Dermis microvascular lymphatic vessel endothelial cell (primary cell): ENCODE measurements at regions not wholly inside any gene's neighbourhood (a gene's known extent, or its start where the extent isn't known, plus 50 kb on each side); places are given as distances from the start of the nearest gene placed in this dataset.
"Not testable (repeated sequence)": the region's sequence is repeated elsewhere in the genome, so short reads cannot be mapped to it uniquely, and the experiment has no call there.

Source experiments
- DNase-seq, 2 donors: peaks; one replicate each; pipeline versions ENCODE4 v3.0.0 to v3.0.0-alpha.2; 2010; ENCODE audit warnings: low read depth in 2 of 2

DNA sequence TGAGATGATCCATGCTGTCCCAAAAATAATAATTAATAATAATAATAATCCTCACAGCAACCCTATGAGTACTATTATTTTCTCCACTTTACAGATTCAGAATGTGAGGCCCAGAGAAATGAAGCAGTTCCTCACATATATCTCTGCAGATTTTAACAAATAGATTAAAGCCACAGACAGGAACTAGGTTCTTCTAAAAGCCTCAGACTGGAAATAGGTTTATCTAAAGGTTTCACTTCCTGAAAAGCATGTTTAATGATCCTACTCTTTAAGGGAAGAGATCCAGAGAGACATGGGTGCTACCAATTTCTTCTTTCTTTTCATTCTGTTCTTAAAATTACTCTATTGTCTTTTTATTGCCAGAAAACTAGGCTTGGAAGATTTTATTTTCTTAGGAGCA lies 1079.4 kb upstream of the COX7C start:
- no peak for DNase-seq

DNA sequence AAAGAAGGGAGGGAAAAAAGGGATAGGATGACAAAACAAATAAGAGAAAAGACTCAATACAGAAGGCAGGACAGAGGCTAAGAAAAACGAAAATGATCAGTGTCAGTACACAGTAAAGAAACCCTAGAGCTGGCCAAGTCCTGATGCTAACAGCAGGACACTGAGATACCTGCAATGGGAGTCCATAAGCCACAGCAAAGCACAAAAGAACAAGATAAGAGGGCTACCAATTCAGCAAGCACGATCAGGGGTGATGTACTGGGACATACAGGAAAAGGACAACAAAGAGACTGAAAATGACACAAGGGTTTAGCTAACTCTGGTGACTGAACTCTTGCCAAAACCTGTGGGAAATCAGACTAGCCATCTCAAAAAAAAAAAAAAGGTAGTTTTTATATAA lies 1072.6 kb upstream of the COX7C start:
- no peak for DNase-seq

DNA sequence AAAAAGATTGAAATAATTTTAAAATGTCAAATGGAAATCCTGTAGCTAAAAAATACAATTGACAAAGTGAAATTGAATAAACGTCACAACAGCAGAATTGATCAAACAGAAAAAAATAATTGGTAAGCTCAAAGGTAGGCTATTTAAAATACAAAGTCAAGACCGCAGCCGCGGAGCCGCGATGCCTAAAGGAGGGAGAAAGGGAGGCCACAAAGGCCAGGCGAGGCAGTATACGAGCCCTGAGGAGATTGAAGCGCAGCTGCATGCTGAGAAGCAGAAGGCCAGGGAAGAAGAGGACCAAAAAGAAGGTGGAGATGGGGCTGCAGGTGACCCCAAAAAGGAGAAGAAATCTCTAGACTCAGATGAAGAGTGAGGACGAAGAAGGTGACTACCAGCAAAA lies 1068.5 kb upstream of the COX7C start:
- no peak for DNase-seq

DNA sequence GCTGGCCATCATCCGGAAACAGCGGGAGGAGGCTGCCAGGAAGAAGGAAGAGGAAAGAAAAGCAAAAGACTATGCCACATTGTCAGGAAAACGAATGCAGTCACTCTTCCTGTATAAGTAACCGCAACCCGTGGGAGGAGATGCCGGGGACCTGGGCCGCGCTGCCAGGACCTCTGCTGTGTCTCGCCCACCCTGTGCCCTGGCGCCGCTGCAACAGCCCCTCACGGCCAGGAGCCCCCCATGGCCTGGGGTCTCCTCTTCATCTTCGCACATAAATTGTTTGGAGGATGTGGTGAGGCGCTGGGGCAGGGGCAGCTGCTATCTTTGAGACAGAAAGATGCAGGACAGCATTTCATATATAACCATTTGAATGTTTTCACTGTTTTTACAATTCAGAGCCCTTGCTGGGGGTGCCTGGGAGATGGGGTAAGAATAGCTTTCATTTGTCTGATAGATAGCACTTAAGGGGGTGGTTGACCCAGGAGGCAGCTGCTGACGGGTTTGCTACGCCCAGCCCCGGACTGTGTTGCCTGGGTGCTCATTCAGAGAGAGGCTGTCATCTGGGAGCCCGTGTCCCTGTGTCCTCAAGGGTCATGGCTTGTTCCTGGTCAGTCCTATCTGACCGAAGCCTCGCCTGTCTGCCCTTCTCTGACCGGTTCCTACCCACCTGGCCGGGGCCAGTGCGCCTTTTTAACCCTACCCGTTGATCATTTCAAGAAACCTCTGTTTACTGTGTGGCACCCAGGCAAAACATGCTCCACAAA lies 1067.7 kb upstream of the COX7C start:
- no peak for DNase-seq

DNA sequence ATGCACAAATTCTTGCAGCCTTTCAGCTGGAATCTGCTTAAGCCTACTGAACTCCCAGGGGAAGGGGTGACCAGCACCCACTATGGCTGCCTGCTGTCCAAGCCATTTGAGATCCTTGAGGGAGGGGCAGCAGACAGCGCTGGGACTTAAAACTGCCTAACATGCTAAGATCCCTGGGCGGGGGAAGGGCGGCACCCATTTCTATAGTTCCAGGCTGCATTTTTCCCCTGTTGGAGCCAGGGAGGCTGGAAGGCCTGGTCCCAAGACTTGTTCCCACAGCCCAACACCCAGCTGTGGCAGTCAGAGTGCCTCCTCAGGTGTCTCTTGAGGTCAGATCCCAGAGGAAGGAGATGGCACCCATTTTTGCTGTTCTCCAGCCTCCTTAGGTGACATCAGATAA lies 1061.3 kb upstream of the COX7C start:
- no peak for DNase-seq

DNA sequence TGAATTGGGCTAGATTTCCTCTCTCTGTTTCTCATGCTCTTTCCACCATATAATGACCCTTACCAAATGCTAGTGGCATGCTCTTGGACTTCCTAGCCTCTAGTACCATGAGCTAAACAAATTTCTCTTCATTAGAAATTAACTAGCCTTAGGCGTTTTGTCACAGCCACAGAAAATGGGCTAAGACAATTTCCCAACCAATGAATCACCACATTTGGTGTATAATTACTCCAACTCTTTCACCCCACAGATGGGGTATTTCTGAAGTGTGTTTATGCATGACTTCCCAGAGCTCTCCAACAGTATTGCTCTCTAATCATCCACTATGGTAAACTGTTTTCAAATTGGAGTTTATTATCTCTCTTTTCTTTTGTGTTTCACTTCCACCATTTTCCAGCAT lies 1041.1 kb upstream of the COX7C start:
- DNase-seq: no peak

DNA sequence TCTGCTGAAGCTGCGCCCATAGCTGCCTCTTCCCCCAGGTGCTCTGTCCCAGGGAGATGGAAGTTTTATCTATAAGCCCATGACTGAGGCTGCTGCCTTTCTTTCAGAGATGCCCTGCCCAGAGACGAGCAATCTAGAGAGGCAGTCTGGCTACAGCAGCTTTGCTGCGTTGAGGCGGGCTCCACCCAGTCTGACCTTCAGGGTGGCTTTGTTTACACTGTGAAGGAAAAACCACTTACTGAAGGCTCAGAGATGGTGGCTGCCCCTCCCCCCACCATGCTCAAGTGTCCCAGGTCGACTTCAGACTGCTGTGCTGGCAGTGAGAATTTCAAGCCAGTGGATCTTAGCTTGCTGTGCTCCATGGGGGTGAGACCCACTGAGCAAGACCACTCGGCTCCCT lies 1029.9 kb upstream of the COX7C start:
- DNase-seq: not testable (repeated sequence)

DNA sequence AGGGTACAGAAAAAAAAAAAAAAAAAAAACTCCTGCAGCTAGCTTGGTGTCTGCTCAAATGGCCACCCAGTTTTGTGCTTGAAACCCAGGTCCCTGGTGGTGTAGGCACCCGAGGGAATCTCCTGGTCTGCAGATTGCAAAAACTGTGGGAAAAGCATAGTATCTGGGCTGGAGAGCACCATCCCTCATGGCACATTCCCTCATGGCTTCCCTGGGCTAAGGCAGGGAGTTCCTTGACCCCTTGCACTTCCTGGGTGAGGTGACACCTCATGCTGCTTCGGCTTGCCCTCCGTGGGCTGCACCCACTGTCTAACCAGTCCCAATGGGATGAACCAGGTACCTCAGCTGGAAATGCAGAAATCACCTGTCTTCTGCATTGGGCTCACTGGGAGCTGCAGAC lies 1029.5 kb upstream of the COX7C start:
- DNase-seq: not testable (repeated sequence)

DNA sequence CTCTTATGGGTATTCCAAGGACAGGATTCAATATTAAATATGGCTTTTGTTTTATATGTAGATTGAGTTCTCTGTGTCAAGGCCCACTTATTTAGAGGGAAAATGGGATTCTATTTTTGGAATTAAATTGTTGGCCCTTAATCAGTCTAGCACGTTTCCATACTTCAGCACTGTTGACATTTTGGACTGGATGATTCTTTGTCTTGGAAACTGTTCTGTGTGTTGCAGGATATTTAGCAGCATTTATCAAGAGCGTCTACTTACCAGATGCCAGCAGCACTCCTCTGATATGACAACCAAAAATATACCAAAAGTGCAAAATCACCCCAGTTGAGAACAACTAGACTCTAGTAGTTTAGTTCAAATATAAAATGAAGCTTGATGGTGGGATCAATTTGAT lies 1027.0 kb upstream of the COX7C start:
- no peak for DNase-seq

DNA sequence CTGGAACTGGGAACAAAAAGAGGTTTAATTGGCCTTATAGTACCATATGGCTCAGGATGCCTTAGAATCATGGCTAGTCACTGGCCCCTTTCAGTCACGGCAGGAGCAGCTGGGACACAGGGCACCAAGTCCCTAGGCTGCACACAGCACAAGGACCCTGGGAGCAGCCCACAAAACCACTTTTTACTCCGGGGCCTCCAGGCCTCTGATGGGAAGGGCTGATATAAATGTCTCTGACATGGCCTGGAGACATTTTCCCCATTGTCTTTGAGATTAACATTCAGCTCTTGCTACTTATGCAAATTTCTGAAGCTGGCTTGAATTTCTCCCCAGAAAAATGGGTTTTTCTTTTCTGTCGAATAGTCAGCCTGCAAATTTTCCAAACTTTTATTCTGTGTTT lies 1026.4 kb upstream of the COX7C start:
- no peak for DNase-seq

DNA sequence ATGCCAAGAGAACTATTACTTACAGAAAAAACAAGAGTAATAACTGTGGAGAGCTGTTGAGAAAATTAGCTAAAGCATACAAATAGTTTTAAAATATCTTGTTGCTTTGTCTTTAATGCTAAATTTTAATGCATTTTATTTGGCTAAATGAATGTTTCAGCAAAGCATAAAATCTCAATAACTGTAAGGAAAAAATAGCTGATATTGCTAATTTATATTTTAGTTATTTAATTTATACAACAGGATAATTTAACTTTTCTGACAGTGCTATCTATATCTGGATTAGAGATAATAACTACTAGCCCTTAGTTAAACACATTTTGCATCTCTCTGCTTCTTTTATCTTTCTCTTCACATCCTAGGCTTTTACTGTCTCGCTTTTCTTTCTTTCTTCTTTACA lies 1014.9 kb upstream of the COX7C start:
- no peak for DNase-seq

DNA sequence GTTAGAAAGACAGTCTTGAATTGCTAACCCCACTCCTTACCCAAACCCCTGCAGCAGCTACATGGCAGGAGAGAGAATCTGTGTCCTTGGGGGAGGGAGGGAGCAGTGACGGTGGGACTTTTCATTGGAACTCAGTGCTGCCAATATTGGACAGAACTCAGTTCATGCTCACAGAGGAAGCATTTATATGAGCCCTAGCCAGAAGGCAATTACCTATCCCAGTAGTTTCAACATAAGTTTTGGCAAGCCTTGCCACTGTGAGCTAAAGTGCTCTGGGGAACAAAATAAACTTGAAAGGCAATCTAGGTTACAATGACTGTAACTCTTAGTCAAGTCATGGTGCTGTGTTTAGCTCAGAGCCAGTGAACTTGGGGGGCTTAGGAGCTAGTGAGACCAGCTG lies 1013.4 kb upstream of the COX7C start:
- no peak for DNase-seq

DNA sequence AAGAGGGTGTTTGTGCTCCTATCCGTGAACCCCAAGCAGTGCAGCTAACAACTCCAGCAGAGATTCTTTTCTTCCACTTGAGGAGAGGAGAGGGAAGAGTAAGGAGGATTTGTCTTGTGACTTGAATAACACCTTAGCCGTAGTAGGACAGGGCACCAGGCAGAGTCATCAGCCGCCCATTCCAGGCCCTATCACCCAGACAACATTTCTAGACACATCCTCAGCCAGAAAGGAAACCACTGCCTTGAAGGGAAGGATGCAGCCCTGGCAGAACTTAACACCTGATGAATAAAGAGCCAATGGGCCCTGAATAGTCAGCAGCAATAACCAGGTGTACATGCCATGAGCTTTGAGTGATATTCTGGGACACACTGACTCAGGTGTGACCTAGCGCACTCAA lies 1013.0 kb upstream of the COX7C start:
- DNase-seq: no peak

DNA sequence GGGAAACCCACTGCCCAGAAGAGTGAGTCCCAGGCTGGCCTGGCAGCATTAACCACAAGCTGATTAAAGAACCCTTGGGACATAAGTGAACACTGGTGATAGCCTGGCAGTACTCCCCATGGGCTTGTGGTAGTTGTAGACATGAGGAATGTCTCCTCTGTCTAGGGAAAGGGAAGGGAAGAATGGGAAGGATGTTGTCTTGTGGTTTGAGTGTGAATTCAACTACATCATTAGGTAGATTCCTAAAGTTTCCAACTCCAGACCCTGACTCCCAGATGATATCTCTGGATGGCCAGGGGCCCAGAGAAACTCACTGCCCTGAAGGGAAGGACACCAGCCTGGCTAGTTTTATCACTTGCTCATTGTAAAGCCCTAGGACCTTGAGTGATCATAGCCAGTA lies 1012.4 kb upstream of the COX7C start:
- DNase-seq: no peak

DNA sequence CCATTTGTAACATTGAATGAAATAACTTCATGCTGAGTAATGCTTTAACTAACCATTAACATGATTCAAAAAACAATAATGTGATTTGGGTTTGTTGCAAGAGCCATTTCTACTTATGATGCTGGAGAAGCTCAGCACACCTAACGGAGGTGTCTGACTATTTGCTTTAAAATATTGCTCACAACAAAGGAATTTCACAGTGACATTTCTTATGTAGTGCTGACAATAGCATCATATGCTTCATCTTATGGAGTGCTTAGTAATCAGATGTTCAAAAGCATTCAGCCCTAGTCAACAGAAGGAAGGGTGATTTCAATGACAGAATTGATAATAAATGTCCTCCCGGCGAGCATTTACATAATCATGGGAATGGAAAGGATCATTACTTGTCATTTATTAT lies 1003.3 kb upstream of the COX7C start:
- DNase-seq: no peak

DNA sequence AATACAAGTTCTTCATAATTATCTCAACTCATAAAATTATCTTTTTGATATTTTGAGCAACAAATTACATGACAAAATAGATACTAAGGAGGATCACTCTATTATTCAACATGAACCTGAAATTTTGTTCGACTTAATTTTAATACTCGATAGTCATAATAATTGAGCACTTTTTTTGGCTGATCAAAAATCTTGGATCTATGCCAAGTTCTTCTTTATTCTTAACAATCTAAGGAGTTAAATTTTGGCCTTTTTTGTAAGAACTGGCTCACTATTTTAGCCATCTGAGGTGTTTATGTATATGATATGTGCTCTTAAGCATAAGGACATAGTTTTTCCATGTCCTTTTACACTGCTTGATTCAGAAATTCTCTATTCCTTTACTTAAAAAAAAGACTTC lies 996.1 kb upstream of the COX7C start:
- DNase-seq: no peak

DNA sequence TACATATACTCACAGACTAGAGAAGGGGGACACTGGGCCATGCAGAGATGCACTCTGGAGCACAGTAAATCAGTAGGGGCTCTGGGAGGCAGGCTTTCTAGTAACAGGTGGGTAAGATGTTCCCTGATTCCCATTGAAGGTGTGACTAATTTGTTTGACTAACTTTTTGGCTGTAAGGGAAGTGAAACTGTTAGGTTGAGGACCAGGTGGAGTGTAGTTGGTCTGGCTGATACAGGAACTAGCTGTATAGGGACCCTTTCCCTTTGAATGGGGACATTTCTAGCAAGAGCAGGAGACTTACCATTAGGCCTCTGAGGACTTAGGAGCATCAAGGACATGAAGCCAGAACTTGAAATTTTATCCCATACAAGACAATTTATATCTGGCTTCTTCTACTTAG lies 989.6 kb upstream of the COX7C start:
- no peak for DNase-seq

DNA sequence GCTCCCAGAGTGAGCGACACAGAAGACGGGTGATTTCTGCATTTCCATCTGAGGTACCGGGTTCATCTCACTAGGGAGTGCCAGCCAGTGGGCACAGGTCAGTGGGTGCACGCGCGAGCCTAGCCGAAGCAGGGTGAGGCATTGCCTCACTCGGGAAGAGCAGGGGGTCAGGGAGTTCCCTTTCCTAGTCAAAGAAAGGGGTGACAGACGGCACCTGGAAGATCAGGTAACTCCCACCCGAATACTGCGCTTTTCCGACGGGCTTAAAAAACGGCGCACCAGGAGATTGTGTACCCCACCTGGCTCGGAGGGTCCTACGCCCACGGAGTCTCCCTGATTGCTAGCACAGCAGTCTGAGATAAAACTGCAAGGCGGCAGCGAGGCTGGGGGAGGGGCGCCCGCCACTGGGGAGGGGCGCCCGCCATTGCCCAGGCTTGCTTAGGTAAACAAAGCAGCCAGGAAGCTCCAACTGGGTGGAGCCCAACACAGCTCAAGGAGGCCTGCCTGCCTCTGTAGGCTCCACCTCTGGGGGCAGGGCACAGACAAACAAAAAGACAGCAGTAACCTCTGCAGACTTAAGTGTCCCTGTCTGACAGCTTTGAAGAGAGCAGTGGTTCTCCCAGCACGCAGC lies 979.1 kb upstream of the COX7C start:
- not testable (repeated sequence) for DNase-seq

DNA sequence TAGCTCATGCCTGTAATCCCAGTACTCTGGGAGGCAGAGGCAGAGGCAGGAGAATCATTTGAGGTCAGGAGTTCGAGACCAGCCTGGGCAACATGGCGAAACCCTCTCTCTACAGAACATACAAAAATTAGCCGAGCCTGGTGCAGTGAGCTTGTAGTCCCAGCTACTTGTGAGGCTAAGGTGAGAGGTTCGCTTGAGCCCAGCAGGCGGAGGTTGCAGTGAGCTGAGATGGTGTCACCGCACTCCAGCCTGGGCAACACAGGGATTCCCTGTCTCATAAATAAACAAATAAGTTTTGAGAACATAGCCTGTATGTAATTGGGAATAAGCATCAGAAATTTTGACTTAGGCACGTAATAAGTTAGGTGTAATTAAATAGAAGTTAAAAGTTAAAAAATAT lies 971.7 kb upstream of the COX7C start:
- DNase-seq: no peak

DNA sequence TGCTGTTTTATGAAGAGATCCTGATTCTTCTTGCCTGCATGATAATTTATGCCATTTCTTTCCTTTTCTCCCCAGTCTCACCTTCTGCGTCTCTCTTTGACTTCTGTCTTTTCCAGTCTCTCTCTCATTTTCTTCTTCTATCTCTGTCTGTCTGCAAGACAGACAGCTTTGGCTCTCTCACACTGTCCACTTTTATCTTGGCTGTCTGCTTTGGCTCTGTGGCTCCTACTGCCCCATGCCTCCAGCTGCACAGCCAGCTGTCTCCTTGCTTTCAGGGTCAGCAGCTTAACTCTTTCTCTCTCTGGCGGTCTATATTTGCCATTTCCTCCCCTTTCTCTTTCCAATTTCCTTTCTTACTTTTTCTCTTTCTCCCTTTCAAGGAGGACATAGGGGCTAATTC lies 971.1 kb upstream of the COX7C start:
- DNase-seq: no peak

DNA sequence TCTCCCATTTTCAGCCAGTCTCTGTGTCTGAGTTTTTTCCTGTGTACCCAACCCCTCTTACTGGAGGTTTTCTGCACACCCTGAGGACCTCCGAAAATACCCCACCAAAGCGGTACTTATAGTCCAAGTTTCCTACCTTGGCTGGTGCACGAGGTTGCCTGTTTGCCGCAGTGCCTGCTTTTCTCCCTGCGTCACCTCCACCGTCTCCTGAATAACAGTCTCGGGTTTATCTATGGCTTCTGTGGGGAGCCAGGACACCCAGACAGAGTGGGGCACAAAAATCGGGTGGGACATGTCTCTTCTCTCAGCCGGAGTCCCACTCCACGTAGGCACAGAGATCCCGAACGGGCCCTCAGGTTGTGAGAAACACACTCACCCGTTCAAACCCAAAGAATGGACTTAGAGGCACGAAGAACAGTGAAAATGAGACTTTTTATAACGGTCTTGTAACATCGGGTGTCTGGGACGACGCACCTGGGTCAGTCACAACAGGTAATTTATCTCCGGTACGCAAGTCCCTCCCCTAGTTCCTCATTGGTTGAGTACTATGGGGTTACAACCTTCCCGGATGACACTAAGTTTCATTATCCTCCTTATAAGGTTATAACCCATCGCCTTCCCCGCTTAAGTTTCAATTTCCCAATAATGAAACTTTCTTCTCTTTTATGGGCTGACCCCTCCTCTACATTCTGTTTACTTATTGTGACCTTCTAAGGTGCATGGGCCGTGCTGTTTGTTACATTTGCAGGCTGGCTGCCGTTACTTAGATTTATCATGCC lies 970.2 kb upstream of the COX7C start:
- DNase-seq: no peak

DNA sequence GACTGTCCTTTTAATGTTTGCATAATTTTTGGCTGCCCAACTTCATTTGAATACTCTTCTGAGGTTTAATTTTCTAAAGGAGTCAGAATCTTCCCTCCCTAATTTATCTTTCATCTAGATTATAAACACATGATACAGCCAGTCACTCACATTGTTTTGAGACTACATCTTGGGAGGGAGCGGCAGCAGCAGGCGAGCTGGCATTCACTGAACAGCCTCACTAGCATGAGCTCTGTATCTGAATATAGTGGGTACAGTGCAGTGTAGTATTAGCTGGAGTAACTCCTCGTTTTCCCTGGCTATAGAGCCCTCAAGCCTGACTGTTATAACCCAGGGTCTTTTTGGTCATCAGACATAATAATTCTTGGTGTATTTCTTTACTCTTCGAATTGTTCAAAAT lies 969.2 kb upstream of the COX7C start:
- DNase-seq: no peak

DNA sequence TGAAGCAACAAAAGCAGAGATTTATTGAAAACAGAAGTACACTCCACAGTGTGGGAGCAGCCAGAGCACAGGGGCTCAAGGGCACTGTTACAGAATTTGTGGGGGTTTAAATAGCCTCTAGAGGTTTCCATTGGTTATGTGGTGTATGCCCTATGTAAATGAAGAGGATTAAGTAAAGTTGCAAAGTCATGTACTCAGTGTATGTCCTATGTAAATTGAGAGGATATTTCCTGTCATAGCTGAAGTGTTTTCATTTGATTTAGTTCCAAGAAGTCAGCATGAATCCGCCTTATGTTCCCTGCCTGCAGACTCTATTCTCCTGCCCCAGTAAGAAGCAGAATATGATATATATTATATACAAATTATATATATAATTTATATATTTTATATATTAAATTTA lies 966.0 kb upstream of the COX7C start:
- DNase-seq: no peak
